PC-3 (cell line): ENCODE measurements at regions not wholly inside any gene's neighbourhood (a gene's known extent, or its start where the extent isn't known, plus 50 kb on each side); places are given as distances from the start of the nearest gene placed in this dataset.

Source experiments
- CTCF ChIP-seq: fragments of 300-600 bp; sonication (generic); conservative IDR thresholded peaks from 2 replicates; pipeline ENCODE4 v1.5.1; 2017; ENCODE audit warnings: antibody characterized with exemption, low read depth, mild to moderate bottlenecking, low read length
- EZH2 ChIP-seq: fragments of 300-600 bp; sonication (generic); IDR thresholded peaks from one replicate; pipeline ENCODE4 v1.6.1; 2017; ENCODE audit warnings: antibody characterized with exemption, mild to moderate bottlenecking, low read length; ENCODE audit not compliant: unreplicated experiment
- EZH2phosphoT487 ChIP-seq: fragments of 300-600 bp; sonication (generic); IDR thresholded peaks from 2 replicates; pipeline ENCODE4 v1.6.1; 2018; ENCODE audit warnings: mild to moderate bottlenecking, antibody characterized with exemption, low read length, borderline replicate concordance

- TF ChIP-seq CTCF (no peak), EZH2phosphoT487 (no peak), EZH2 (no peak)
These were observed 198.4 kb downstream of the COPRS start for GRCh38 chr17:31660684-31661083.
